SU-DHL-6 (cell line): ENCODE measurements at regions not wholly inside any gene's neighbourhood (a gene's known extent, or its start where the extent isn't known, plus 50 kb on each side); places are given as distances from the start of the nearest gene placed in this dataset.

Experiments used
- CTCF ChIP-seq: fragments of 200-600 bp; sonication (generic); IDR thresholded peaks from one replicate; pipeline ENCODE4 v1.5.1; 2017; ENCODE audit warnings: antibody characterized with exemption, mild to moderate bottlenecking, low read length, moderate library complexity; ENCODE audit not compliant: insufficient read depth, poor library complexity, severe bottlenecking
- EZH2phosphoT487 ChIP-seq: fragments of 200-600 bp; sonication (generic), shearing (Covaris generic); conservative IDR thresholded peaks from 2 replicates; pipeline ENCODE4 v1.6.1; 2018; ENCODE audit warnings: mild to moderate bottlenecking, antibody characterized with exemption, low read length, moderate library complexity, mixed read lengths

GRCh38 chr9:24398466-24398865 lies 147.2 kb downstream of the IZUMO3 start:
- TF ChIP-seq CTCF = no peak
- TF ChIP-seq EZH2phosphoT487 = no peak
